Nephron progenitor cell (in vitro differentiated cells): ENCODE measurements at regions not wholly inside any gene's neighbourhood (a gene's known extent, or its start where the extent isn't known, plus 50 kb on each side); places are given as distances from the start of the nearest gene placed in this dataset.

Experiments used
- DNase-seq: peaks from one replicate; pipeline ENCODE4 v3.0.0; 2021
- H3K27ac Mint-ChIP-seq: 2 replicates; pipeline ENCODE4 v1.8.0; 2021; ENCODE audit warnings: mild to moderate bottlenecking, moderate library complexity, mixed read lengths
- H3K27me3 Mint-ChIP-seq: 2 replicates; pipeline ENCODE4 v1.8.0; 2021; ENCODE audit warnings: mild to moderate bottlenecking, low read depth, mixed read lengths; ENCODE audit not compliant: poor library complexity
- H3K36me3 Mint-ChIP-seq: 2 replicates; pipeline ENCODE4 v1.8.0; 2021; ENCODE audit warnings: low read depth, mixed read lengths
- H3K4me1 Mint-ChIP-seq: 2 replicates; pipeline ENCODE4 v1.8.0; 2021; ENCODE audit warnings: mixed read lengths
- H3K4me3 Mint-ChIP-seq: 2 replicates; pipeline ENCODE4 v1.8.0; 2021; ENCODE audit warnings: mild to moderate bottlenecking, moderate library complexity, mixed read lengths
- H3K9me3 Mint-ChIP-seq: 2 replicates; pipeline ENCODE4 v1.8.0; 2021; ENCODE audit warnings: mild to moderate bottlenecking, moderate library complexity, mixed read lengths
- CTCF ChIP-seq: fragments of 200-600 bp; sonication (generic); IDR thresholded peaks from 2 replicates; pipeline ENCODE4 v1.5.0; 2021; ENCODE audit warnings: antibody characterized with exemption

DNA sequence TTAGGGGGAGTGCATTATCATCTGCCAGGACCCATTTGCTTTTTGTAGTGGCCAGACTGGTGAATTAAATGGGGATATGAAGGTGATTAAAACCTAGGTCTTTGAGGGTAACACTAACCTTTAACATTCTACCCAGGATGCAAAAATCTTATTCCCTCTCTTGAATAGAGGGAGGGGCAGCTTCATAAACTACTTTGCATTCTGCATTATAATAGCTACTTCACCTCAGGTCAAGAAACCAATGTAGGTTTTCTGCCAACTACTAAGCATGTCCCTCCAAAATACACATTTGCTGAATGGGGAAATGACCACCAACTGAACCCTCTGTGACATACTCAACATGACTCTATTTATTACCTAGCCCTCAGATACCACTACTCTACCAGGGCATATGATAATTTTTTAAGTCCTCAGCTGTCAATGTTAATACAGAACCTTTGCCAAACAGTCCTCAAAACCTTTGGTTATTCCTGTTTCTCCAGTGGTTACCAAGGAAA, 477.6 kb upstream of the CD180 start:
- no peak for DNase-seq
- Mint-ChIP-seq H3K4me3 (no peak overlapping the region), H3K4me1 (peaks cover 22% of the 10 kb centered on the region), H3K27ac (no peak overlapping the region), H3K36me3 (no peaks in the 10 kb centered on the region), H3K27me3 (no peaks in the 10 kb centered on the region), H3K9me3 (peaks cover 11% of the 10 kb centered on the region)
- TF ChIP-seq CTCF = no peak

DNA sequence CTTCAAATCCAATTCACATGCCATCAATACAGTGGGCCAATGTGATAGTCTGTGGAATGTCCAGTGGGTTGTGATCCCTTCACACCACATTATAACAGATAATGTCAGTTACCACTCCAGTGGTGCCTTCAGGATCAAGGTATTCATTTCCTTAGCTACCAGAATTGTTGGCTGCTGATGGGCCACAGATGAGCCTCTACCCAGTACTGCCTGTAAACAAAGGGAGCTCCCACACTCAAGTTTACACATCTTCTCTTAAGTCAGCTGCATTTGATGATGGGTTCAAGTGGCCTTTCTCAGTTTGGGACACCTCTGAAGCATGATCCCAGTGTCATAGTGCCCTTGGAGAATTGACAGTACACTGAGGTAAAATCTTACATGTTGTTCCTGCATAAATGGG, 477.0 kb upstream of the CD180 start:
- H3K27ac Mint-ChIP-seq = no peak overlapping the region
- H3K4me1 Mint-ChIP-seq = peaks cover 17% of the 10 kb centered on the region
- no peaks in the 10 kb centered on the region for H3K36me3 Mint-ChIP-seq
- no peak for TF ChIP-seq CTCF
- no peaks in the 10 kb centered on the region for H3K27me3 Mint-ChIP-seq
- no peak for DNase-seq
- peaks cover 11% of the 10 kb centered on the region for H3K9me3 Mint-ChIP-seq
- no peak overlapping the region for H3K4me3 Mint-ChIP-seq

DNA sequence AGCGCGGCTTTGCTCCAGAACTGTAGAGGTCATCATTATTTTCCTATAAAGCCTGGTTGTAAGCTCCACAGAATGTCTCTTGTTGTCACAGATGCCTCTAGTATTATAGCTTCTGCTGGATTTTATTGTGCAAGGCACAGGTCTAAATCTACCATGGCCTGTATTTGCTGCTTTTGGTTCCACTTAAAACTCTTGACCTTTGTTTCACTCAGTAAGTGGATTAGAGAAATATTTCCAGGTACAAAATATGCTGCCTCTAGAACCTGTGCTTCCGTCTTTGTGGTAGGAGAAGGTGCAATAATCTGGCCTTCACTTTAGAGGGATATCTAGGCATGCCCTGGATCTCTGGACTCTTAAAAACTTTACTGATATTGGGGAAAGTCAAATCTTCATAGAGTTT, 476.6 kb upstream of the CD180 start:
- H3K27ac Mint-ChIP-seq = no peak overlapping the region
- peaks cover 3% of the 10 kb centered on the region for H3K36me3 Mint-ChIP-seq
- TF ChIP-seq CTCF = no peak
- H3K4me3 Mint-ChIP-seq = no peak overlapping the region
- DNase-seq = no peak
- peaks cover 14% of the 10 kb centered on the region for H3K4me1 Mint-ChIP-seq
- H3K27me3 Mint-ChIP-seq = no peaks in the 10 kb centered on the region
- peaks cover 15% of the 10 kb centered on the region for H3K9me3 Mint-ChIP-seq

GRCh38 chr5:67672636-67673035, 476.0 kb upstream of the CD180 start:
- Mint-ChIP-seq H3K36me3 (peaks cover 8% of the 10 kb centered on the region), H3K27ac (no peak overlapping the region), H3K27me3 (no peaks in the 10 kb centered on the region), H3K4me3 (no peak overlapping the region), H3K4me1 (peaks cover 10% of the 10 kb centered on the region), H3K9me3 (peaks cover 21% of the 10 kb centered on the region)
- no peak for TF ChIP-seq CTCF
- DNase-seq = no peak

- peaks cover 28% of the 10 kb centered on the region for H3K36me3 Mint-ChIP-seq
- DNase-seq = no peak
- no peaks in the 10 kb centered on the region for H3K4me1 Mint-ChIP-seq
- no peak overlapping the region for H3K27ac Mint-ChIP-seq
- H3K9me3 Mint-ChIP-seq = peaks cover 42% of the 10 kb centered on the region
- H3K27me3 Mint-ChIP-seq = peaks cover 5% of the 10 kb centered on the region
- no peak overlapping the region for H3K4me3 Mint-ChIP-seq
- TF ChIP-seq CTCF = no peak
Measured at GRCh38 chr5:67669916-67670315, 473.3 kb upstream of the CD180 start.

GRCh38 chr5:67660149-67660548, 463.6 kb upstream of the CD180 start:
- DNase-seq = no peak
- Mint-ChIP-seq H3K36me3 (peaks cover 26% of the 10 kb centered on the region), H3K27ac (no peak overlapping the region), H3K4me3 (no peak overlapping the region), H3K4me1 (no peaks in the 10 kb centered on the region), H3K27me3 (no peaks in the 10 kb centered on the region), H3K9me3 (peaks cover 35% of the 10 kb centered on the region)
- TF ChIP-seq CTCF = no peak
